Stimulated activated naive CD4-positive, alpha-beta T cell treated with Interleukin-2 at 50 U/mL for 16 hours (primary cell): ENCODE measurements at regions not wholly inside any gene's neighbourhood (a gene's known extent, or its start where the extent isn't known, plus 50 kb on each side); places are given as distances from the start of the nearest gene placed in this dataset.

Experiments
- DNase-seq: peaks from one replicate; lab custom pipeline; 2025; lab: John Stamatoyannopoulos, UW

GRCh38 chr2:2926009-2926857, 451.4 kb downstream of the EIPR1 start:
- no peak for DNase-seq

GRCh38 chr2:2922156-2922555, 455.5 kb downstream of the EIPR1 start:
- DNase-seq, result no peak

- no peak for DNase-seq
These were observed 456.5 kb downstream of the EIPR1 start for GRCh38 chr2:2921011-2921720.

GRCh38 chr2:2919574-2920365, 457.8 kb downstream of the EIPR1 start:
- no peak for DNase-seq

GRCh38 chr2:2919026-2919425, 458.6 kb downstream of the EIPR1 start:
- no peak for DNase-seq

GRCh38 chr2:2916621-2917020, 461.0 kb downstream of the EIPR1 start:
- no peak for DNase-seq

GRCh38 chr2:2914252-2914651, 463.4 kb downstream of the EIPR1 start:
- no peak for DNase-seq

GRCh38 chr2:2913601-2914120, 464.0 kb downstream of the EIPR1 start:
- no peak for DNase-seq

GRCh38 chr2:2912731-2913130, 464.9 kb downstream of the EIPR1 start:
- DNase-seq, result no peak

GRCh38 chr2:2912293-2912692, 465.3 kb downstream of the EIPR1 start:
- DNase-seq, result no peak

GRCh38 chr2:2910259-2910658, 467.4 kb downstream of the EIPR1 start:
- DNase-seq, result no peak

GRCh38 chr2:2909086-2910035, 468.3 kb downstream of the EIPR1 start:
- no peak for DNase-seq

- no peak for DNase-seq
These were observed 471.5 kb downstream of the EIPR1 start for GRCh38 chr2:2906091-2906490.

GRCh38 chr2:2904721-2905350, 472.8 kb downstream of the EIPR1 start:
- no peak for DNase-seq

GRCh38 chr2:2902547-2903281, 474.9 kb downstream of the EIPR1 start:
- no peak for DNase-seq

- DNase-seq, result no peak
These were observed 476.0 kb downstream of the EIPR1 start for GRCh38 chr2:2901384-2902345.

GRCh38 chr2:2899826-2900225, 477.8 kb downstream of the EIPR1 start:
- no peak for DNase-seq

GRCh38 chr2:2898744-2899143, 478.9 kb downstream of the EIPR1 start:
- no peak for DNase-seq

- no peak for DNase-seq
These were observed 481.0 kb downstream of the EIPR1 start for GRCh38 chr2:2896643-2897042.
